NCI-H2107 treated with DMSO at 0.1 percent for 48 hours (cell line): ENCODE measurements at regions not wholly inside any gene's neighbourhood (a gene's known extent, or its start where the extent isn't known, plus 50 kb on each side); places are given as distances from the start of the nearest gene placed in this dataset.

ENCODE experiments used
- DNase-seq: peaks from one replicate; lab custom pipeline; 2025; ENCODE audit not compliant: unreplicated experiment; lab: John Stamatoyannopoulos, UW

DNA sequence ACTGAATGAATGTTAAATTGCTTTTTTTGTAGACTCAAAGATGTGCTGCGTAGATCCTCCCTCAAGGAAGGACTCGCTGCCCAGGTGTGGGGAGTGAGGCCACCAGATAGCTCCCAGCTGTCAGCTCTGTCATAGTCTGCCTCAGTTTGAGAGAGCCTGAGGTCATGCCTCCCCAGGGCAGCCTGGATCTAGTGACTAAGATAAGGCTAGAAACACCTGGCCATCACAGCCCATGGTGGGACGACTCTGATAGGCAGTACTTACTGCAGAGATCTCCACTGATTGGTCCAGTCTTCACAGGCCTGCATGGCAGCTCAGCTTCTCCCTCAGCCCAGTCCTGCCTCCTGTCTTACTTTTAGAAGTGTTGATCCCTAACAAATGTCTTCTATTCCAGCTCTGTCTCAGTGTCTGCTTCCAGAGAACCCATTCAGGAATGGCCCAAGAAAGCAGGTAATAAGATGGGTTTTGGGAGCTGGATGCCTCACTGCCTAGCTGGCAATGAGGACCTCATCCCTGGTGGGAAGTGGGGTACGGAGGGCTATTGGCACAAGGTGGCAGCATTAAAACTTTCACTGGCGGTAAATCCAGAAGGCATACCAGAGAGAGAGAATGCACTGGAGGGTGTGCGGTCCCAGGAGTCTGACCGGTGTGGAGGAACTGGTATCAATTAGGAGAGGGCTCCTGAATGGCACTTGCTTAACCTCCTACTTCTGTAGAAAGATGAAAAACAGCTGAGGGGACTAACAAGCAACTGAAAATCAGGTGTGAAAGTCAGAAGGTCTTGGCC lies 55.3 kb upstream of the GPR37L1 start:
- no peak for DNase-seq

GRCh38 chr1:202068596-202068995 lies 54.1 kb upstream of the GPR37L1 start:
- DNase-seq, result peak; percentile 82

GRCh38 chr1:202069662-202070061 lies 53.1 kb upstream of the GPR37L1 start:
- DNase-seq, result peak; percentile 94

DNA sequence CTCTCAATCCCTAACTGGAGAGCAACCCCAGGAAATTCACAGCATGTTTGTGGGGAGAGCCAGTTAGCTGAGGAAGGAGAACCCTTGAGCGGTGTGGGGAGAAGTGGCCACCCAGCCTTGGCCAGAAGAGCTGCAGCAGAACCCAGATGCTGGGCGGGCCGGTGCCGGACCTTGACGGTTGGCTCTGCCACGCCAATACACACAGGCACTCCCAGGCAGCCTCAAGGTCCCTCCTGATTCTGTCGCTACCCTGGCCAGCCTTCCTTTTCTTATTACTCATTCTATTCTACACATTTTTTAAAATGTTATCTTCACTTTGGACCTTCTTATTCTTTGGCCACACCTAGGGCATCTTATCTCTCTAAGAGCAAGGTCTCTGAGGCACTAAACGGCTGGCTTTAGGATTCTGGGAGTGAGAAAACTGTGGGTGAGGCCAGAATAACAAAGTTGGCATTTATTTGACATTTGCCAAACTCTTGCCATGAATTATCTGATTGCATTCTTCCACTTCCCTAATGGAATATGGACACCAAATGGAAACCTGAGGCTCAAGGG lies 50.4 kb upstream of the GPR37L1 start:
- no peak for DNase-seq
